Mesenchymal stem cell (in vitro differentiated cells and primary cell): ENCODE measurements at regions not wholly inside any gene's neighbourhood (a gene's known extent, or its start where the extent isn't known, plus 50 kb on each side); places are given as distances from the start of the nearest gene placed in this dataset.
A peak's percentile ranks its signal among the peaks of the same experiment; 100 is the strongest.

Experiments used
- DNase-seq: peaks from one replicate; pipeline ENCODE4 v3.0.0-alpha.2; 2013
- H2AFZ ChIP-seq: one replicate; pipeline ENCODE4 v1.6.1; 2013; ENCODE audit warnings: low read depth, mild to moderate bottlenecking, control low read depth, inconsistent platforms, low read length, moderate library complexity
- H2AK5ac ChIP-seq: 2 replicates; pipeline ENCODE4 v1.6.1; 2013; ENCODE audit warnings: low read length, moderate library complexity, mild to moderate bottlenecking, inconsistent platforms; ENCODE audit not compliant: severe bottlenecking
- H2BK120ac ChIP-seq: one replicate; pipeline ENCODE4 v1.6.1; 2013; ENCODE audit warnings: low read depth, mild to moderate bottlenecking, inconsistent platforms, low read length, moderate library complexity
- H2BK12ac ChIP-seq, 2 experiments: one replicate each; pipeline ENCODE4 v1.6.1; 2013; ENCODE audit warnings: inconsistent platforms in 2 of 2, low read length in 2 of 2, mild to moderate bottlenecking in 2 of 2, moderate library complexity in 2 of 2, control low read depth in 1 of 2
- H2BK15ac ChIP-seq: one replicate; pipeline ENCODE4 v1.6.1; 2013; ENCODE audit warnings: mild to moderate bottlenecking, low read depth, inconsistent platforms; ENCODE audit not compliant: poor library complexity, severe bottlenecking
- H2BK5ac ChIP-seq: 2 replicates; pipeline ENCODE4 v1.6.1; 2013; ENCODE audit warnings: low read depth, mild to moderate bottlenecking, low read length, control low read depth, inconsistent platforms; ENCODE audit not compliant: poor library complexity, severe bottlenecking
- H3K14ac ChIP-seq, 2 experiments: one replicate each; pipeline ENCODE4 v1.6.1; 2013; ENCODE audit warnings: inconsistent platforms in 2 of 2, low read length in 2 of 2, control low read depth in 1 of 2, mild to moderate bottlenecking in 1 of 2, moderate library complexity in 1 of 2
- H3K18ac ChIP-seq, 2 experiments: one replicate each; pipeline ENCODE4 v1.6.1; 2013; ENCODE audit warnings: inconsistent platforms in 2 of 2, low read length in 2 of 2, control low read depth in 1 of 2, low read depth in 1 of 2, mild to moderate bottlenecking in 1 of 2
- H3K23ac ChIP-seq, 2 experiments: one replicate each; pipeline ENCODE4 v1.6.1; 2013; ENCODE audit warnings: inconsistent platforms in 2 of 2, low read length in 2 of 2, mild to moderate bottlenecking in 2 of 2, moderate library complexity in 2 of 2, control low read depth in 1 of 2
- H3K27ac ChIP-seq: 2 replicates; pipeline ENCODE4 v1.5.1; 2013; ENCODE audit warnings: mild to moderate bottlenecking, moderate library complexity, low read length, control low read depth, inconsistent platforms; ENCODE audit not compliant: poor library complexity, severe bottlenecking
- H3K27me3 ChIP-seq, 2 experiments: 2 replicates each; pipeline versions ENCODE4 v1.6.1 to v1.7.0; 2013; ENCODE audit warnings: low read length in 2 of 2, mild to moderate bottlenecking in 2 of 2, moderate library complexity in 2 of 2, control low read depth in 1 of 2, inconsistent platforms in 1 of 2; ENCODE audit not compliant: control insufficient read depth in 1 of 2, insufficient read depth in 1 of 2
- H3K36me3 ChIP-seq, 2 experiments: 2 replicates each; pipeline versions ENCODE4 v1.6.1 to v1.7.0; 2013; ENCODE audit warnings: low read length in 2 of 2, control low read depth in 1 of 2, inconsistent platforms in 1 of 2, low read depth in 1 of 2, mild to moderate bottlenecking in 1 of 2; ENCODE audit not compliant: insufficient read depth in 2 of 2, control insufficient read depth in 1 of 2
- H3K4ac ChIP-seq, 2 experiments: one replicate each; pipeline ENCODE4 v1.6.1; 2013; ENCODE audit warnings: inconsistent platforms in 2 of 2, low read length in 2 of 2, mild to moderate bottlenecking in 2 of 2, moderate library complexity in 2 of 2, control low read depth in 1 of 2, low read depth in 1 of 2
- H3K4me1 ChIP-seq: 2 replicates; pipeline ENCODE4 v1.6.1; 2013; ENCODE audit warnings: low read depth, low read length, control low read depth; ENCODE audit not compliant: control insufficient read depth, insufficient read depth
- H3K4me2 ChIP-seq: 2 replicates; pipeline ENCODE4 v1.6.1; 2013; ENCODE audit warnings: low read length, mild to moderate bottlenecking, inconsistent platforms; ENCODE audit not compliant: poor library complexity, severe bottlenecking
- H3K4me3 ChIP-seq, 2 experiments: 2 replicates each; pipeline versions ENCODE4 v1.5.1 to v1.7.0; 2013; ENCODE audit warnings: low read length in 2 of 2, mild to moderate bottlenecking in 2 of 2, control low read depth in 1 of 2, low read depth in 1 of 2; ENCODE audit not compliant: insufficient read depth in 1 of 2
- H3K79me1 ChIP-seq: replicated peaks from 2 replicates; pipeline ENCODE4 v1.6.1; 2013; ENCODE audit warnings: mild to moderate bottlenecking, control low read depth, low read length, inconsistent platforms; ENCODE audit not compliant: poor library complexity, severe bottlenecking
- H3K9ac ChIP-seq: 2 replicates; pipeline ENCODE4 v1.7.0; 2013; ENCODE audit warnings: mild to moderate bottlenecking, low read length, moderate library complexity
- H3K9me3 ChIP-seq: 2 replicates; pipeline ENCODE4 v1.7.0; 2013; ENCODE audit warnings: mild to moderate bottlenecking, low read length; ENCODE audit not compliant: control insufficient read depth
- H4K8ac ChIP-seq: one replicate; pipeline ENCODE4 v1.6.1; 2013; ENCODE audit warnings: inconsistent platforms, mild to moderate bottlenecking, low read length, moderate library complexity
- H4K91ac ChIP-seq: one replicate; pipeline ENCODE4 v1.6.1; 2013; ENCODE audit warnings: mild to moderate bottlenecking, low read length, inconsistent platforms
- WGBS: methylation state at CpG from one replicate; pipeline ENCODE4 v1.1.7; 2013; ENCODE audit warnings: mixed read lengths; 5-methylcytosine and 5-hydroxymethylcytosine counted together

- no peak overlapping the region for H3K4me3 ChIP-seq
- H2BK120ac ChIP-seq: no peak overlapping the region
- H3K9me3 ChIP-seq: no peaks in the 10 kb centered on the region
- no peaks in the 10 kb centered on the region for H3K4me1 ChIP-seq
- H3K23ac ChIP-seq: no peak overlapping the region
- H3K27me3 ChIP-seq: peaks cover 0 to 33% of the 10 kb centered on the region in 2 experiments
- no peak for DNase-seq
- no peak overlapping the region for H2AK5ac ChIP-seq
- no peak overlapping the region for H3K18ac ChIP-seq
- no peak overlapping the region for H3K27ac ChIP-seq
- H3K4me2 ChIP-seq: no peak overlapping the region
- no peak overlapping the region for H4K8ac ChIP-seq
- H2BK15ac ChIP-seq: no peak overlapping the region
- H3K14ac ChIP-seq: no peak overlapping the region
- H3K9ac ChIP-seq: no peak overlapping the region
- no peaks in the 10 kb centered on the region for H3K36me3 ChIP-seq
- H2AFZ ChIP-seq: no peak overlapping the region
- H2BK5ac ChIP-seq: no peak overlapping the region
- H2BK12ac ChIP-seq: no peak overlapping the region
- H4K91ac ChIP-seq: no peak overlapping the region
- whole genome bisulfite sequencing: 65% methylated on average over 4 of the region's 5 CpGs
- H3K4ac ChIP-seq: no peak overlapping the region
- no peaks in the 10 kb centered on the region for H3K79me1 ChIP-seq
Observed at GRCh38 chr11:112776834-112777233, 184.4 kb upstream of the NCAM1 start.

DNA sequence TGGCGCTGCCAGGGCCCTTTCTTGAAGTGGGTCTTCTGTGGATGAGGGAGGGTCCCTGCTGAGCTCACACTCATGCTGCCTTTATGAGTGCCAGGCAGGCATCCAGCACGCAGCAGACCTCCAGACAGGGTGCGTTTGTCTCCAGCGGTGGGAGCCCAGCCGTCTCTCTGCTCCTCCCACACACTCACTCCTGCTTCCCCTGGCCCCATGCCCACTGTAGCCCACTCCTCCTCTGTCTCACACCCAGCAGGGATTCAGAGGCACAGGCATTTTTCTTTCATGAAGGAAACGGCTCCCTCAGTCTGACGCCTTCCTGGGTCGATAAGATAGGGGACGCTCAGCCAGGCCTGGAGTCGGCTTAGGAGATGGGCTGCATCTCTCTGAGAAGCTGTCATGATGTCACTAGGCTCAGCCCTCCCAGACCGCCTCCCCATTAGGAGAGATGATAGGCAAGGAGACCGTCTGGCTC, 183.9 kb upstream of the NCAM1 start:
- Histone ChIP-seq H3K9ac (no peak overlapping the region), H4K8ac (no peak overlapping the region), H2BK12ac (no peak overlapping the region), H2BK15ac (no peak overlapping the region), H3K4ac (no peak overlapping the region), H3K4me2 (no peak overlapping the region), H3K23ac (no peak overlapping the region), H4K91ac (no peak overlapping the region), H2BK120ac (no peak overlapping the region), H3K27me3 (peaks cover 0 to 34% of the 10 kb centered on the region in 2 experiments), H2AK5ac (no peak overlapping the region), H3K4me3 (no peak overlapping the region), H3K4me1 (no peaks in the 10 kb centered on the region), H2BK5ac (no peak overlapping the region), H3K9me3 (no peaks in the 10 kb centered on the region), H3K18ac (no peak overlapping the region), H3K36me3 (no peaks in the 10 kb centered on the region), H3K79me1 (no peaks in the 10 kb centered on the region), H2AFZ (no peak overlapping the region), H3K27ac (no peak overlapping the region), H3K14ac (peak overlapping the region in 1 of 2 experiments; percentile 58)
- WGBS: 27% methylated on average over 12 of the region's 12 CpGs
- DNase-seq: no peak

GRCh38 chr11:112778091-112778876, 182.9 kb upstream of the NCAM1 start:
- Histone ChIP-seq H3K9ac (no peak overlapping the region), H2AK5ac (no peak overlapping the region), H3K9me3 (no peaks in the 10 kb centered on the region), H2BK15ac (no peak overlapping the region), H3K27me3 (peaks cover 0 to 25% of the 10 kb centered on the region in 2 experiments), H2BK12ac (no peak overlapping the region), H3K18ac (no peak overlapping the region), H3K27ac (no peak overlapping the region), H3K4me2 (no peak overlapping the region), H2BK5ac (no peak overlapping the region), H3K4me3 (no peak overlapping the region), H3K23ac (no peak overlapping the region), H3K36me3 (no peaks in the 10 kb centered on the region), H3K14ac (no peak overlapping the region), H3K4me1 (no peaks in the 10 kb centered on the region), H2AFZ (no peak overlapping the region), H2BK120ac (no peak overlapping the region), H4K8ac (no peak overlapping the region), H3K79me1 (no peaks in the 10 kb centered on the region), H4K91ac (no peak overlapping the region), H3K4ac (no peak overlapping the region)
- 82% methylated on average over 12 of the region's 12 CpGs for WGBS
- no peak for DNase-seq

- no peak overlapping the region for H4K8ac ChIP-seq
- H2BK120ac ChIP-seq: no peak overlapping the region
- H3K79me1 ChIP-seq: no peaks in the 10 kb centered on the region
- H3K4me1 ChIP-seq: no peaks in the 10 kb centered on the region
- no peak overlapping the region for H3K14ac ChIP-seq
- no peak overlapping the region for H3K9ac ChIP-seq
- H2BK15ac ChIP-seq: no peak overlapping the region
- no peak overlapping the region for H3K18ac ChIP-seq
- no peak overlapping the region for H2BK5ac ChIP-seq
- no peaks in the 10 kb centered on the region for H3K9me3 ChIP-seq
- WGBS: 51% methylated on average over 2 of the region's 3 CpGs
- no peak overlapping the region for H3K23ac ChIP-seq
- H3K4ac ChIP-seq: no peak overlapping the region
- DNase-seq: no peak
- H3K27ac ChIP-seq: no peak overlapping the region
- H3K36me3 ChIP-seq: no peaks in the 10 kb centered on the region
- H2AK5ac ChIP-seq: no peak overlapping the region
- no peak overlapping the region for H4K91ac ChIP-seq
- H2BK12ac ChIP-seq: no peak overlapping the region
- no peak overlapping the region for H3K4me3 ChIP-seq
- H2AFZ ChIP-seq: no peak overlapping the region
- H3K4me2 ChIP-seq: no peak overlapping the region
- peaks cover 0 to 19% of the 10 kb centered on the region in 2 experiments for H3K27me3 ChIP-seq
Observed at GRCh38 chr11:112778877-112779266, 182.3 kb upstream of the NCAM1 start.
